22Rv1 (cell line): ENCODE measurements at regions not wholly inside any gene's neighbourhood (a gene's known extent, or its start where the extent isn't known, plus 50 kb on each side); places are given as distances from the start of the nearest gene placed in this dataset.
"Not testable (repeated sequence)": the region's sequence is repeated elsewhere in the genome, so short reads cannot be mapped to it uniquely, and the experiment has no call there.

ENCODE experiments used
- ZFX ChIP-seq: fragments of 450-650 bp; IDR thresholded peaks from 2 replicates; pipeline ENCODE4 v1.6.1; 2017; ENCODE audit warnings: antibody characterized with exemption, borderline replicate concordance
- TF ChIP-seq, protein P1 (sequence below): fragments of 450-650 bp; IDR thresholded peaks from 2 replicates; pipeline ENCODE4 v1.5.1; 2017; ENCODE audit warnings: mild to moderate bottlenecking

DNA sequence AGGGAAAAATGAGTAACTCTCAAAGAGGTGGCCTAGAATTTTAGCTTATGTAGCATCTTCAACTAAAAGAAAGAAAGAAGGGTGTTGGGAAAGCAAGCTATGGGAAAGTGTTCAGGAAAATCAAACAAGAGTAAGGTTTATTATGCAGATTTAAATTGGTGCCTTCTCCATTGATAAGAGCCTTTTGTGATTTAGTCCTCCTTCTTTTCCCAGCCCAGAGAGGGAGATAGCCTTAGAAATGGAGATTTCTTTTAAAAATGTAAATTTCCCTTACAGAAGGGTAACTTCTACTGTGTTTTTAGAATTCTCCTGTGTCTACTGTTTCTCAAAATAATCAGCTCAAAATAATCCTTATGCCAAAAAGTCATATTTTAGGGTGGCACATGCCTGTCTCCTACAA lies 104.5 kb downstream of the FAM72B start:
- TF ChIP-seq, protein P1, sequence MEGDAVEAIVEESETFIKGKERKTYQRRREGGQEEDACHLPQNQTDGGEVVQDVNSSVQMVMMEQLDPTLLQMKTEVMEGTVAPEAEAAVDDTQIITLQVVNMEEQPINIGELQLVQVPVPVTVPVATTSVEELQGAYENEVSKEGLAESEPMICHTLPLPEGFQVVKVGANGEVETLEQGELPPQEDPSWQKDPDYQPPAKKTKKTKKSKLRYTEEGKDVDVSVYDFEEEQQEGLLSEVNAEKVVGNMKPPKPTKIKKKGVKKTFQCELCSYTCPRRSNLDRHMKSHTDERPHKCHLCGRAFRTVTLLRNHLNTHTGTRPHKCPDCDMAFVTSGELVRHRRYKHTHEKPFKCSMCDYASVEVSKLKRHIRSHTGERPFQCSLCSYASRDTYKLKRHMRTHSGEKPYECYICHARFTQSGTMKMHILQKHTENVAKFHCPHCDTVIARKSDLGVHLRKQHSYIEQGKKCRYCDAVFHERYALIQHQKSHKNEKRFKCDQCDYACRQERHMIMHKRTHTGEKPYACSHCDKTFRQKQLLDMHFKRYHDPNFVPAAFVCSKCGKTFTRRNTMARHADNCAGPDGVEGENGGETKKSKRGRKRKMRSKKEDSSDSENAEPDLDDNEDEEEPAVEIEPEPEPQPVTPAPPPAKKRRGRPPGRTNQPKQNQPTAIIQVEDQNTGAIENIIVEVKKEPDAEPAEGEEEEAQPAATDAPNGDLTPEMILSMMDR: not testable (repeated sequence)
- TF ChIP-seq ZFX: not testable (repeated sequence)
